Mammary epithelial cell (primary cell): ENCODE measurements at regions not wholly inside any gene's neighbourhood (a gene's known extent, or its start where the extent isn't known, plus 50 kb on each side); places are given as distances from the start of the nearest gene placed in this dataset.

Source experiments
- CTCF ChIP-seq, 2 donors: IDR thresholded peaks in 1 of 2; conservative IDR thresholded peaks in 1 of 2; 2 replicates each; pipeline ENCODE4 v1.5.1; 2011 to 2012; ENCODE audit warnings: inconsistent platforms in 2 of 2, low read length in 2 of 2, mild to moderate bottlenecking in 2 of 2, control low read depth in 1 of 2, low read depth in 1 of 2; ENCODE audit not compliant: insufficient read depth in 1 of 2; ENCODE audit errors: extremely low read depth in 1 of 2
- EZH2 ChIP-seq: IDR thresholded peaks from 2 replicates; pipeline ENCODE4 v1.6.1; 2012; ENCODE audit warnings: low read length, inconsistent platforms, borderline replicate concordance

DNA sequence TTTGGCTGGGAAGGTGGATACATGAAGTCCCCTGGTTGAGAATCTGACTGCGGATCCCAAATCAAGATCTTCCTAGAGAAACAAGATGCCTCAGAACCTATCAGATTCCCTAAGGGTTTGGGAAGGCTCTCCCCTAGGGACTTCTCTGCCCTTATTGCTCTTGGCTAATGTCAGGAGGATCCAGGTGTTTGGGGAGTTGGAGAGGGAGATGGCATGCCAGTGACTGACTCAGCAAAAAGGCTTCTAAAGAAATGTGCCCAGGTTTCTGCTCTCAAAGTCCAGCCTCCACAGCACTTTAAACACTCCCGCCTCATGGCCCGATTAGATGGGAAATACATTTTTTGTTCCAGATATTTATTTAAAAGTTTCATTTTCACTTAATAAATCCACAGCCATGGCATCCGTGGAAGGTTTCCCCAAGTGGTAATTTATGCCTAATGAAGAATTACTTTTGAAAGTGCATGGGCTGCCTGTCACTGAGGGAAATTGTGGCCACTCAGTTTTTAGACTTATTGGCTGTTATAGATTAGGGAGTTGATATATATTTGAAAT, 156.4 kb downstream of the OSR1 start:
- TF ChIP-seq CTCF (conservative IDR thresholded peaks at IDR 0.05 in 1 of 2, IDR thresholded peaks at IDR 0.05 in 1 of 2; ENCODE audit: extremely low read depth in 1 of 2, insufficient read depth in 1 of 2, low read depth in 1 of 2, low read length in 2 of 2) (no peak), EZH2 (no peak)
